Activated CD4-positive, alpha-beta T cell treated with anti-CD3 and anti-CD28 coated beads, Interleukin-2, amount 50 U/mL, for 24 hours (primary cell): ENCODE measurements at regions not wholly inside any gene's neighbourhood (a gene's known extent, or its start where the extent isn't known, plus 50 kb on each side); places are given as distances from the start of the nearest gene placed in this dataset.

Source experiments
- DNase-seq, 2 donors: peaks; one replicate each; pipeline ENCODE4 v3.0.0-alpha.2; 2020; ENCODE audit warnings: low read depth in 1 of 2, low spot score in 1 of 2

GRCh38 chr1:244192325-244192724 is 141.2 kb downstream of the ZBTB18 start:
- no peak for DNase-seq

- no peak for DNase-seq
These were observed 145.6 kb downstream of the ZBTB18 start for GRCh38 chr1:244196571-244197285.

GRCh38 chr1:244197851-244198375 is 146.8 kb downstream of the ZBTB18 start:
- DNase-seq = no peak

- no peak for DNase-seq
These were observed 148.8 kb downstream of the ZBTB18 start for GRCh38 chr1:244199902-244200301.

GRCh38 chr1:244200596-244200995 is 149.5 kb downstream of the ZBTB18 start:
- no peak for DNase-seq

GRCh38 chr1:244201750-244202149 is 150.7 kb downstream of the ZBTB18 start:
- no peak for DNase-seq

- no peak for DNase-seq
These were observed 152.9 kb downstream of the ZBTB18 start for GRCh38 chr1:244204004-244204403.

- no peak for DNase-seq
These were observed 154.1 kb downstream of the ZBTB18 start for GRCh38 chr1:244205171-244205570.

- DNase-seq = no peak
These were observed 154.8 kb downstream of the ZBTB18 start for GRCh38 chr1:244205906-244206305.

GRCh38 chr1:244207042-244207934 is 156.2 kb downstream of the ZBTB18 start:
- no peak for DNase-seq

GRCh38 chr1:244207935-244208244 is 156.8 kb downstream of the ZBTB18 start:
- DNase-seq = no peak

- no peak for DNase-seq
These were observed 158.9 kb downstream of the ZBTB18 start for GRCh38 chr1:244209955-244210354.

- DNase-seq = no peak
These were observed 159.9 kb downstream of the ZBTB18 start for GRCh38 chr1:244210884-244211558.

- no peak for DNase-seq
These were observed 160.5 kb downstream of the ZBTB18 start for GRCh38 chr1:244211559-244211944.

- no peak for DNase-seq
These were observed 161.1 kb downstream of the ZBTB18 start for GRCh38 chr1:244212219-244212618.

- DNase-seq = no peak
These were observed 161.9 kb downstream of the ZBTB18 start for GRCh38 chr1:244212797-244213475.

GRCh38 chr1:244214009-244214967 is 163.2 kb downstream of the ZBTB18 start:
- no peak for DNase-seq

GRCh38 chr1:244216836-244217235 is 165.8 kb downstream of the ZBTB18 start:
- no peak for DNase-seq

GRCh38 chr1:244217711-244218110 is 166.6 kb downstream of the ZBTB18 start:
- DNase-seq = no peak

- DNase-seq = no peak
These were observed 167.1 kb downstream of the ZBTB18 start for GRCh38 chr1:244218220-244218619.
